Loucy (cell line): ENCODE measurements at regions not wholly inside any gene's neighbourhood (a gene's known extent, or its start where the extent isn't known, plus 50 kb on each side); places are given as distances from the start of the nearest gene placed in this dataset.

Experiments
- EZH2phosphoT487 ChIP-seq: fragments of 200-600 bp; IDR thresholded peaks from 2 replicates; pipeline ENCODE4 v1.6.1; 2018; ENCODE audit warnings: antibody characterized with exemption, mild to moderate bottlenecking, moderate library complexity, borderline replicate concordance
- TF ChIP-seq, protein P1 (sequence below): fragments of 200-600 bp; sonication (generic); conservative IDR thresholded peaks from 2 replicates; pipeline ENCODE4 v1.5.1; 2014; ENCODE audit warnings: mild to moderate bottlenecking, antibody characterized with exemption, low read length

DNA sequence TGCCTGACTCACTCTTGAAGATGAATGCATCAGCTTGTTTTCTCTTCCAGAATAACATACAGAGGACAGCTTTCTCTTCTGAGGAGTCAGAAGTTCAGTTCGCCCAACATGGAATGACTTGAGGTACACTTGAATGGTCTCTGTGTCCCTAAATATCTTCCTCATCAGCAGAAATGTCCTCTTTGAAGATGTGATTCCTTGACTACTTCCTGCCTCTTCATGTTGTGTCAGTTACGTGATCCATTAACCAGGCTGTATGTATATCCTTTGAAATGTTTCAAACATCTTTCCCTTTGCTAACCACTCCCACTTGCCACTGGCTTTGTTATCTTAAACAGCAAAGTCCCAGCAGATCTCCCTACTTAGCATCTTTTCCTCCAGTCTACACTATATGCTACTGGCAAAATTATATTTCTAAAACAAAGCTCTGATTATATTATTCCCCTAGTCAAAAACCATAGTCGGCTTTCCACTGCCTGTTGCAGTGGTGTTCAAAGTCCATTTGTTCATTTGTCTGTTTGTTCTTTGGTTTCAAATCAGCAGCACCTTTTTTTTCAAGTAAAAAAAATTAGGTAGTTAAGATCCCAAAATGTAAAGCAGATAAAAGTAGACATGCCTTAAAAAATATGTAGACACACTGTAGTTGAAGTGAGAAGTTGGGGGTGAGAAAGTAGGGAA is 82.1 kb upstream of the PAK3 start:
- TF ChIP-seq, protein P1, sequence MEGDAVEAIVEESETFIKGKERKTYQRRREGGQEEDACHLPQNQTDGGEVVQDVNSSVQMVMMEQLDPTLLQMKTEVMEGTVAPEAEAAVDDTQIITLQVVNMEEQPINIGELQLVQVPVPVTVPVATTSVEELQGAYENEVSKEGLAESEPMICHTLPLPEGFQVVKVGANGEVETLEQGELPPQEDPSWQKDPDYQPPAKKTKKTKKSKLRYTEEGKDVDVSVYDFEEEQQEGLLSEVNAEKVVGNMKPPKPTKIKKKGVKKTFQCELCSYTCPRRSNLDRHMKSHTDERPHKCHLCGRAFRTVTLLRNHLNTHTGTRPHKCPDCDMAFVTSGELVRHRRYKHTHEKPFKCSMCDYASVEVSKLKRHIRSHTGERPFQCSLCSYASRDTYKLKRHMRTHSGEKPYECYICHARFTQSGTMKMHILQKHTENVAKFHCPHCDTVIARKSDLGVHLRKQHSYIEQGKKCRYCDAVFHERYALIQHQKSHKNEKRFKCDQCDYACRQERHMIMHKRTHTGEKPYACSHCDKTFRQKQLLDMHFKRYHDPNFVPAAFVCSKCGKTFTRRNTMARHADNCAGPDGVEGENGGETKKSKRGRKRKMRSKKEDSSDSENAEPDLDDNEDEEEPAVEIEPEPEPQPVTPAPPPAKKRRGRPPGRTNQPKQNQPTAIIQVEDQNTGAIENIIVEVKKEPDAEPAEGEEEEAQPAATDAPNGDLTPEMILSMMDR: no peak
- TF ChIP-seq EZH2phosphoT487: no peak
